HEK293 (cell line): ENCODE measurements at regions not wholly inside any gene's neighbourhood (a gene's known extent, or its start where the extent isn't known, plus 50 kb on each side); places are given as distances from the start of the nearest gene placed in this dataset.

Experiments used
- CTCF ChIP-seq: fragments of 450-650 bp; formaldehyde crosslinking; IDR thresholded peaks from 2 replicates; pipeline ENCODE4 v1.5.1; 2016; ENCODE audit warnings: missing biosample characterization, missing genetic modification characterization
- HOXC10 ChIP-seq: sonication (generic); formaldehyde crosslinking; IDR thresholded peaks from 2 replicates; pipeline ENCODE4 v1.8.1; 2023; ENCODE audit warnings: mild to moderate bottlenecking, missing genetic modification reagents
- OSR2 ChIP-seq: fragments of 450-650 bp; formaldehyde crosslinking; IDR thresholded peaks from 2 replicates; pipeline ENCODE4 v1.5.1; 2016; ENCODE audit warnings: missing biosample characterization, missing genetic modification characterization
- REST ChIP-seq: fragments of 450-650 bp; formaldehyde crosslinking; IDR thresholded peaks from 2 replicates; pipeline ENCODE4 v1.5.1; 2016; ENCODE audit warnings: missing biosample characterization, missing genetic modification characterization
- SETDB1 ChIP-seq: IDR thresholded peaks from one replicate; pipeline ENCODE4 v1.6.1; 2017; ENCODE audit warnings: mild to moderate bottlenecking, low read length, moderate library complexity, mixed read lengths; ENCODE audit not compliant: insufficient read length
- ZBTB1 ChIP-seq: fragments of 450-650 bp; formaldehyde crosslinking; IDR thresholded peaks from 2 replicates; pipeline ENCODE4 v1.5.1; 2016; ENCODE audit warnings: missing biosample characterization, missing genetic modification characterization
- ZBTB49 ChIP-seq: fragments of 450-650 bp; formaldehyde crosslinking; IDR thresholded peaks from 2 replicates; pipeline ENCODE4 v1.5.1; 2016; ENCODE audit warnings: missing biosample characterization, missing genetic modification characterization, low read depth
- ZNF335 ChIP-seq: fragments of 450-650 bp; formaldehyde crosslinking; conservative IDR thresholded peaks from 2 replicates; pipeline ENCODE4 v1.5.1; 2016; ENCODE audit warnings: missing biosample characterization, missing genetic modification characterization
- ZNF362 ChIP-seq: fragments of 450-650 bp; formaldehyde crosslinking; IDR thresholded peaks from 2 replicates; pipeline ENCODE4 v1.5.1; 2016; ENCODE audit warnings: missing biosample characterization, missing genetic modification characterization
- ZNF366 ChIP-seq: fragments of 450-650 bp; formaldehyde crosslinking; conservative IDR thresholded peaks from 2 replicates; pipeline ENCODE4 v1.5.1; 2016; ENCODE audit warnings: missing biosample characterization, missing genetic modification characterization
- ZNF792 ChIP-seq: fragments of 450-650 bp; formaldehyde crosslinking; IDR thresholded peaks from 2 replicates; pipeline ENCODE4 v1.5.1; 2016; ENCODE audit warnings: missing biosample characterization, missing genetic modification characterization

- TF ChIP-seq OSR2 (no peak), ZBTB49 (tag by site-specific recombination) (no peak), ZNF792 (tag by site-specific recombination) (no peak), CTCF (tag by site-specific recombination) (no peak), ZBTB1 (no peak), REST (tag by site-specific recombination) (no peak), HOXC10 (CRISPR knock-in tag) (no peak), SETDB1 (no peak), ZNF366 (tag by site-specific recombination) (no peak), ZNF362 (tag by site-specific recombination) (no peak), ZNF335 (tag by site-specific recombination) (no peak)
These were observed 1132.5 kb upstream of the MAP3K7 start for GRCh38 chr6:91719414-91719813.
